ENCODE measurements at regions not wholly inside any gene's neighbourhood (a gene's known extent, or its start where the extent isn't known, plus 50 kb on each side); places are given as distances from the start of the nearest gene placed in this dataset.

GRCh38 chrX:147180886-147181285, 366.3 kb upstream of the CXorf51A start:
- H3K4me3 Mint-ChIP-seq, result no peak overlapping the region
- peaks cover 32% of the 10 kb centered on the region for H3K9me3 Mint-ChIP-seq
- TF ChIP-seq, protein P1, sequence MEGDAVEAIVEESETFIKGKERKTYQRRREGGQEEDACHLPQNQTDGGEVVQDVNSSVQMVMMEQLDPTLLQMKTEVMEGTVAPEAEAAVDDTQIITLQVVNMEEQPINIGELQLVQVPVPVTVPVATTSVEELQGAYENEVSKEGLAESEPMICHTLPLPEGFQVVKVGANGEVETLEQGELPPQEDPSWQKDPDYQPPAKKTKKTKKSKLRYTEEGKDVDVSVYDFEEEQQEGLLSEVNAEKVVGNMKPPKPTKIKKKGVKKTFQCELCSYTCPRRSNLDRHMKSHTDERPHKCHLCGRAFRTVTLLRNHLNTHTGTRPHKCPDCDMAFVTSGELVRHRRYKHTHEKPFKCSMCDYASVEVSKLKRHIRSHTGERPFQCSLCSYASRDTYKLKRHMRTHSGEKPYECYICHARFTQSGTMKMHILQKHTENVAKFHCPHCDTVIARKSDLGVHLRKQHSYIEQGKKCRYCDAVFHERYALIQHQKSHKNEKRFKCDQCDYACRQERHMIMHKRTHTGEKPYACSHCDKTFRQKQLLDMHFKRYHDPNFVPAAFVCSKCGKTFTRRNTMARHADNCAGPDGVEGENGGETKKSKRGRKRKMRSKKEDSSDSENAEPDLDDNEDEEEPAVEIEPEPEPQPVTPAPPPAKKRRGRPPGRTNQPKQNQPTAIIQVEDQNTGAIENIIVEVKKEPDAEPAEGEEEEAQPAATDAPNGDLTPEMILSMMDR (IDR thresholded peaks at IDR 0.05), result no peak
- H3K36me3 Mint-ChIP-seq (ENCODE audit: low read depth), result no peaks in the 10 kb centered on the region
- H3K27ac Mint-ChIP-seq, result no peak overlapping the region
- no peaks in the 10 kb centered on the region for H3K4me1 Mint-ChIP-seq
- no peak for DNase-seq
- no peaks in the 10 kb centered on the region for H3K27me3 Mint-ChIP-seq (ENCODE audit: low read depth, poor library complexity)

- no peak overlapping the region for H3K4me3 Mint-ChIP-seq
- H3K9me3 Mint-ChIP-seq, result peaks cover 39% of the 10 kb centered on the region
- H3K4me1 Mint-ChIP-seq, result no peaks in the 10 kb centered on the region
- no peak overlapping the region for H3K27ac Mint-ChIP-seq
- TF ChIP-seq, protein P1 (IDR thresholded peaks at IDR 0.05), result no peak
- no peaks in the 10 kb centered on the region for H3K36me3 Mint-ChIP-seq (ENCODE audit: low read depth)
- no peak for DNase-seq
- H3K27me3 Mint-ChIP-seq (ENCODE audit: low read depth, poor library complexity), result no peaks in the 10 kb centered on the region
Measured at GRCh38 chrX:147179625-147180024, 365.1 kb upstream of the CXorf51A start.

DNA sequence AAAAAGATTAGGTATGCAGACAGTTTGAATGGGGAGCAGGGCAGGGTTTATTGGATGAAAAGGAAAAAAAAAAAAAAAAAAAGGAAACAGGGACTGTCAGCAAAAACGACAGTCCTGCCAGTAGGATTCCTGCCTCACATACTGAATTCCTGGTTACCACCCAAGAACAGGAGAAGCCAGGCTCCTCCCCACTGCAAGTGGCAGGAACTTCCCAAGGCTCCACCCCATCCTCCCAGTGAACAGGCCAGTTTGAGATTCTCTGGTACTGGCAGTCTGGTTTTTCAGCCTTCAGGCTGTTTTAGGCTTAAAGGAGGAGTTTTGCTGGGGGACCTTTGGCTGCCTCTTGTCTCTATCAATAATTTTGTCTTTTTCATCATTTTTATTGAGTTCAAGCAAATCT, 360.0 kb upstream of the CXorf51A start:
- Mint-ChIP-seq H3K27me3 (ENCODE audit: low read depth, poor library complexity) (no peaks in the 10 kb centered on the region), H3K4me1 (no peaks in the 10 kb centered on the region), H3K9me3 (peaks cover 48% of the 10 kb centered on the region), H3K36me3 (ENCODE audit: low read depth) (no peaks in the 10 kb centered on the region), H3K4me3 (no peak overlapping the region), H3K27ac (no peak overlapping the region)
- TF ChIP-seq, protein P1 (IDR thresholded peaks at IDR 0.05), result no peak
- no peak for DNase-seq

DNA sequence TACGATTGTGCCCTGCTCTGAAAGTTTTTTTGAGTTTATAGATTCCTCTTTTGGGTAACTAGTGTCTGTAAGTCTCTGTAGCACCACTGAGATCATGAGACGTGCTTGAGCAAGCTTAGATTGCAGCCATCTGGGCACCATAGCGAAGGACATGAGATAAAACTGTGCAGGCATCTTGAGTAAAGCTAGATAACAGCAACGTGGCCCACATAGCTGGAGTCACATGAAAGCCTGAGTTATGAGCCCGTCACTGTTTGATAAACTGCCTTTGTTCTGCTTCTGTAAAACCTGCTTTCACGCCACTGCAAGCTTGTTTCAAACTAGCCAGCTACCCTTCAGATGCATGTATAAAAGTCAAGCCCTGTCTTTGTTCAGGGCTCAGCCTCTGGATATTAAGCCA, 359.1 kb upstream of the CXorf51A start:
- Mint-ChIP-seq H3K36me3 (ENCODE audit: low read depth) (no peaks in the 10 kb centered on the region), H3K27me3 (ENCODE audit: low read depth, poor library complexity) (no peaks in the 10 kb centered on the region), H3K27ac (no peak overlapping the region), H3K4me3 (no peak overlapping the region), H3K9me3 (peaks cover 55% of the 10 kb centered on the region), H3K4me1 (no peaks in the 10 kb centered on the region)
- no peak for DNase-seq
- TF ChIP-seq, protein P1 (IDR thresholded peaks at IDR 0.05), result no peak

DNA sequence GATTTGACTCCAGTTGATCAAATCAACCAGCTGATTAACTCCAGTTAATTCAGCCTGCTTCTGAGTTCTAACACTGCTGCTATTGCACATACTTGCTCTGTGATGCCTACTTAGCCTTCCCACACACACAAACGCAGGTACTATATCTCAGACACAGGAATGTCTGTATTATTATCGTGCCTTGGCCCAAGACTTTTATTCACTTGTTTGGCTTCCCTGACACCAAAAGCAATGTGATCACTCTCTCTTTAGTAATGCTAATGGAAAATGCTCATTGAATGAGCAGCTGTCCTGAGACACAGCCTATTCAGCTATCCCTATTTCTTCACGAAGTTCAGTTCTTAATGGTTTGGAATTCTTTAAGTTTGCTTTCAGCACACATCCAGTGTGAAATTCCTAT, 356.4 kb upstream of the CXorf51A start:
- Mint-ChIP-seq H3K36me3 (ENCODE audit: low read depth) (no peaks in the 10 kb centered on the region), H3K27me3 (ENCODE audit: low read depth, poor library complexity) (no peaks in the 10 kb centered on the region), H3K4me3 (no peak overlapping the region), H3K4me1 (no peaks in the 10 kb centered on the region), H3K27ac (no peak overlapping the region), H3K9me3 (peaks cover 61% of the 10 kb centered on the region)
- DNase-seq, result no peak
- TF ChIP-seq, protein P1 (IDR thresholded peaks at IDR 0.05), result no peak
